ENCODE measurements at regions not wholly inside any gene's neighbourhood (a gene's known extent, or its start where the extent isn't known, plus 50 kb on each side); places are given as distances from the start of the nearest gene placed in this dataset.

- Histone ChIP-seq H3F3A (replicated peaks; ENCODE audit: insufficient read depth) (peaks cover 6% of the 10 kb centered on the region), H3K4me3 (ENCODE audit: low read depth in 2 of 2, low read length in 1 of 2) (no peak overlapping the region), H3K36me3 (replicated peaks in 1 of 2; ENCODE audit: control insufficient read depth in 1 of 2, insufficient read depth in 2 of 2, low read length in 1 of 2) (no peaks in the 10 kb centered on the region), H3K9me3 (no peaks in the 10 kb centered on the region), H3K27ac (ENCODE audit: low read depth in 2 of 2, low read length in 1 of 2) (peak overlapping the region in 1 of 2 experiments; percentile 87; a peak in 3 of 4 replicates), H3K4me2 (no peak overlapping the region), H3K4me1 (ENCODE audit: control insufficient read depth in 1 of 2, insufficient read depth in 2 of 2, low read depth in 1 of 2, low read length in 1 of 2) (peaks cover 3 to 4% of the 10 kb centered on the region in 2 experiments), H2AFZ (ENCODE audit: low read depth) (peak overlapping the region; percentile 40; the same call in 1 of the 2 replicates), H3K9ac (peak overlapping the region; percentile 54; the same call in 1 of the 2 replicates), H3K27me3 (ENCODE audit: insufficient read depth) (no peaks in the 10 kb centered on the region), H3K9me2 (no peaks in the 10 kb centered on the region), H4K20me1 (ENCODE audit: insufficient read depth) (no peaks in the 10 kb centered on the region), H3K79me2 (ENCODE audit: insufficient read depth) (no peaks in the 10 kb centered on the region)
- ChIA-PET POLR2A (no interaction called here), CTCF (interaction anchor here (1.3 kb wide), 1 partner anchor 214 kb away, joined by 4 read pairs; no protein-coding TSS in a partner anchor)
- DNase-seq = no peak
- WGBS (ENCODE audit: low lambda C conversion rate) = 91% methylated on average over 13 of the region's 13 CpGs
- TF ChIP-seq GABPA (IDR thresholded peaks at IDR 0.05; ENCODE audit: low read depth) (no peak), EZH2phosphoT487 (IDR thresholded peaks at IDR 0.05; ENCODE audit: borderline replicate concordance, low read depth) (no peak), PBX3 (IDR thresholded peaks at IDR 0.05) (peak; percentile 26; the same call in 1 of the 2 replicates), FOXM1 (IDR thresholded peaks at IDR 0.05; ENCODE audit: low read depth) (no peak), RCOR1 (IDR thresholded peaks at IDR 0.05; ENCODE audit: low read length) (no peak), ZBTB33 (IDR thresholded peaks at IDR 0.05; ENCODE audit: borderline replicate concordance, low read depth) (no peak), IRF3 (IDR thresholded peaks at IDR 0.05; ENCODE audit: low read depth, low read length) (no peak), TEAD4 (IDR thresholded peaks at IDR 0.05; ENCODE audit: borderline replicate concordance, insufficient read depth) (no peak), YY1 (IDR thresholded peaks at IDR 0.05; ENCODE audit: low read depth) (no peak), TCF12 (IDR thresholded peaks at IDR 0.05) (peak; percentile 55), FOSL2 (IDR thresholded peaks at IDR 0.05; ENCODE audit: borderline replicate concordance, low read depth) (peak; percentile 46; the same call in 1 of the 2 replicates), CHD2 (IDR thresholded peaks at IDR 0.05; ENCODE audit: low read length, partially characterized antibody) (no peak), NFIC (IDR thresholded peaks at IDR 0.05; ENCODE audit: borderline replicate concordance) (peak; percentile 34; the same call in 1 of the 2 replicates), MEF2A (IDR thresholded peaks at IDR 0.05; ENCODE audit: borderline replicate concordance, low read depth) (no peak), JUND (IDR thresholded peaks at IDR 0.05) (peak; percentile 35; the same call in 1 of the 2 replicates)
These were observed 212.1 kb upstream of the MARCKS start for GRCh38 chr6:113644861-113645575.

Data from SK-N-SH (cell line).